ENCODE measurements at regions not wholly inside any gene's neighbourhood (a gene's known extent, or its start where the extent isn't known, plus 50 kb on each side); places are given as distances from the start of the nearest gene placed in this dataset.

DNA sequence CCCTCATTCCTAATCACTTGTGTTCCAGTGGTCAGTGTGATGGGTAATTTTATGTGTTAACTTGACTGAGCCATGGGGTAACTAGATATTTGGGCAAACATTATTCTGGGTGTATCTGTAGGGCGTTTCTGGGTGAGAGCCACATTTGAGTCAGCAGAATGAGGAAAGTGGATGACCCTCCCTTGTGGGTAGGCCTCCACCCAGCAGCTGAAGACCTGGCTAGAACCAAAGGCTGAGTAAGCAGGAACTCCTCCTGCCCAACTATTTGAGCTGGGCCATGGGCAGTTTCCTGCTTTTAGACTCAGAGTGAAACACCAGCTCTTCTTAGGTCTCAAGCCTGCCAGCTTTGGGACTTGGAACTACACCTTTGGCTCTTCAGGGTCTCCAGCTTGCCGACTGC is 141.8 kb downstream of the ACKR3 start:
- TF ChIP-seq, protein P1, sequence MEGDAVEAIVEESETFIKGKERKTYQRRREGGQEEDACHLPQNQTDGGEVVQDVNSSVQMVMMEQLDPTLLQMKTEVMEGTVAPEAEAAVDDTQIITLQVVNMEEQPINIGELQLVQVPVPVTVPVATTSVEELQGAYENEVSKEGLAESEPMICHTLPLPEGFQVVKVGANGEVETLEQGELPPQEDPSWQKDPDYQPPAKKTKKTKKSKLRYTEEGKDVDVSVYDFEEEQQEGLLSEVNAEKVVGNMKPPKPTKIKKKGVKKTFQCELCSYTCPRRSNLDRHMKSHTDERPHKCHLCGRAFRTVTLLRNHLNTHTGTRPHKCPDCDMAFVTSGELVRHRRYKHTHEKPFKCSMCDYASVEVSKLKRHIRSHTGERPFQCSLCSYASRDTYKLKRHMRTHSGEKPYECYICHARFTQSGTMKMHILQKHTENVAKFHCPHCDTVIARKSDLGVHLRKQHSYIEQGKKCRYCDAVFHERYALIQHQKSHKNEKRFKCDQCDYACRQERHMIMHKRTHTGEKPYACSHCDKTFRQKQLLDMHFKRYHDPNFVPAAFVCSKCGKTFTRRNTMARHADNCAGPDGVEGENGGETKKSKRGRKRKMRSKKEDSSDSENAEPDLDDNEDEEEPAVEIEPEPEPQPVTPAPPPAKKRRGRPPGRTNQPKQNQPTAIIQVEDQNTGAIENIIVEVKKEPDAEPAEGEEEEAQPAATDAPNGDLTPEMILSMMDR (conservative IDR thresholded peaks at IDR 0.05): no peak
- no peak for TF ChIP-seq EZH2 (IDR thresholded peaks at IDR 0.05; ENCODE audit: low read depth)
- Histone ChIP-seq H3K36me3 (ENCODE audit: low read depth) (no peaks in the 10 kb centered on the region), H3K27ac (peak overlapping the region; percentile 59), H3K4me2 (peak overlapping the region; percentile 29; the same call in 1 of the 2 replicates), H3K79me2 (ENCODE audit: low read depth) (no peaks in the 10 kb centered on the region), H3F3A (ENCODE audit: insufficient read depth, low read depth) (peaks cover 12% of the 10 kb centered on the region; the same call in 1 of the 2 replicates), H4K20me1 (ENCODE audit: insufficient read depth) (no peaks in the 10 kb centered on the region), H3K27me3 (ENCODE audit: insufficient read depth, low read depth) (peaks cover 8% of the 10 kb centered on the region; the same call in 1 of the 2 replicates), H3K4me1 (replicated peaks; ENCODE audit: insufficient read depth) (peaks cover 37% of the 10 kb centered on the region), H3K9me3 (ENCODE audit: insufficient read depth, low read depth) (no peaks in the 10 kb centered on the region), H2AFZ (no peak overlapping the region), H3K4me3 (no peak overlapping the region), H3K9me2 (ENCODE audit: insufficient read depth) (no peaks in the 10 kb centered on the region)
- peak; percentile 57 to 83 for DNase-seq
- no TSS peak for BruUV-seq (replicated peaks)
- POLR2A ChIA-PET (ENCODE audit: unreplicated experiment): interaction anchor here (0.7 kb wide), 3 partner anchors 19 to 471 kb away, joined by 4 read pairs; no protein-coding TSS in a partner anchor
- intact Hi-C loops (cut with micrococcal nuclease; ENCODE audit: unreplicated experiment): no loop called here
- CTCF ChIA-PET: no interaction called here

DNA sequence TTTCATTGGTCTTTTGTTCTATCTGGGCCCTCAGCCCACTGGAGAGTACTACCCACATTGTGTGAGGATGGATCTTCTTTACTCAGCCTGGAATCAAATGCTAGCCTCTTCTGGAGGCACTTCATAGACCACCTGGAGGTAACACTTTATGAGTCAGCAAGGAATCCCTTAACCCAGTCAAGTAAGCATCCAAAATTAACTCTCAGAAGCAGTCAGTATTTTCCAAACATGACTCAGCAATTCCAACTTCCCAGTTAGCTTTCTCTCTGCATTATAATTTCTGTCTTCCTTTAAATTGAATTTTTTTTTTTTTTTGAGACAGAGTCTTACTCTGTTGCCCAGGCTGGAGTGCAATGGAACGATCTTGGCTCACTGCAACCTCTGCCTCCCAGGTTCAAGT is 142.7 kb downstream of the ACKR3 start:
- POLR2A ChIA-PET (ENCODE audit: unreplicated experiment): no interaction called here
- intact Hi-C loops (cut with micrococcal nuclease; ENCODE audit: unreplicated experiment): no loop called here
- Histone ChIP-seq H4K20me1 (ENCODE audit: insufficient read depth) (no peaks in the 10 kb centered on the region), H3K27ac (peak overlapping the region; percentile 59), H3K4me1 (replicated peaks; ENCODE audit: insufficient read depth) (peaks cover 40% of the 10 kb centered on the region), H3F3A (ENCODE audit: insufficient read depth, low read depth) (peaks cover 6% of the 10 kb centered on the region; the same call in 1 of the 2 replicates), H3K27me3 (ENCODE audit: insufficient read depth, low read depth) (peaks cover 8% of the 10 kb centered on the region; the same call in 1 of the 2 replicates), H3K4me3 (no peak overlapping the region), H3K79me2 (ENCODE audit: low read depth) (no peaks in the 10 kb centered on the region), H3K9me3 (ENCODE audit: insufficient read depth, low read depth) (no peaks in the 10 kb centered on the region), H2AFZ (no peak overlapping the region), H3K4me2 (peak overlapping the region; percentile 29; the same call in 1 of the 2 replicates), H3K36me3 (ENCODE audit: low read depth) (no peaks in the 10 kb centered on the region), H3K9me2 (ENCODE audit: insufficient read depth) (no peaks in the 10 kb centered on the region)
- TF ChIP-seq, protein P1 (conservative IDR thresholded peaks at IDR 0.05): no peak
- TF ChIP-seq EZH2 (IDR thresholded peaks at IDR 0.05; ENCODE audit: low read depth): no peak
- DNase-seq: no peak
- CTCF ChIA-PET: no interaction called here
- no TSS peak for BruUV-seq (replicated peaks)

DNA sequence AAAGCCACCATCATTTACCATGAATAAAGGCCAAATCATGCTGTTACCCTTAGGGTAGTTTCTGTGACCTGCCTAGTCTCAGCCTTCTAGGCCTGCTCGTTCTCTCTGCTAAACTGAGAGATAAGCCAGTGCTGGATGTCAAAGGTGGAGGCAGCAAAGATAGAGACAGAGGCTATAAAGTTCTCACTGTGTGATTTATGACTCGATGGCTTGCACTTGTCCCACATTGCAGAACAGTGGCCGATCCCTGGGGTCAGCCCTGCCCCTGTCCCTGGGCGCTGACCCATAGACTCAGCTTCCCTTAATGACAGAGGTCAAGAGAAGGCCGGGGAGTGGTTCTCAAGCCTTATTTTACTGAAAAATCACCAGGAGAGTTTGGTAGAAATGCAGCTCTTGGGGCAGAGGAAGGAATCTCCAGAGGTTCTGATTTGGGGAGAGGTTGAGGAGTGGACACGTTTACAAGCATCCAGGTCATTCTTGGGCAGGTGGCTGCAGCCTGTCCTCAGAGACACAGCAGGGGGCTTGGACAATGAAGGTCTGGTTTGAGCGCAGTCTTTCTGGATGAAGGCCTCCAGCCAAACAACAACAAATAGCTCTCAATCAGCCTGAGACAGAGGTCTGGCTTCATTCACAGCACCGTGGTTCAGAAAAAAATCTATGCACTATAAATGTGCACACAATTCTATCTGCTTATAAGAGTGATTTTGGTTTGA is 143.5 kb downstream of the ACKR3 start:
- H3K79me2 ChIP-seq (ENCODE audit: low read depth): no peaks in the 10 kb centered on the region
- no TSS peak for BruUV-seq (replicated peaks)
- intact Hi-C loops (cut with micrococcal nuclease; ENCODE audit: unreplicated experiment): no loop called here
- no peak for DNase-seq
- ChIA-PET CTCF (no interaction called here), POLR2A (ENCODE audit: unreplicated experiment) (no interaction called here)
- peaks cover 8% of the 10 kb centered on the region; the same call in 1 of the 2 replicates for H3K27me3 ChIP-seq (ENCODE audit: insufficient read depth, low read depth)
- H3K36me3 ChIP-seq (ENCODE audit: low read depth): no peaks in the 10 kb centered on the region
- H3K9me2 ChIP-seq (ENCODE audit: insufficient read depth): no peaks in the 10 kb centered on the region
- peaks cover 48% of the 10 kb centered on the region for H3K4me1 ChIP-seq (replicated peaks; ENCODE audit: insufficient read depth)
- no peaks in the 10 kb centered on the region for H4K20me1 ChIP-seq (ENCODE audit: insufficient read depth)
- H3F3A ChIP-seq (ENCODE audit: insufficient read depth, low read depth): peaks cover 6% of the 10 kb centered on the region; the same call in 1 of the 2 replicates
- no peaks in the 10 kb centered on the region for H3K9me3 ChIP-seq (ENCODE audit: insufficient read depth, low read depth)
- no peak overlapping the region for H2AFZ ChIP-seq
- TF ChIP-seq, protein P1 (conservative IDR thresholded peaks at IDR 0.05): no peak
- TF ChIP-seq EZH2 (IDR thresholded peaks at IDR 0.05; ENCODE audit: low read depth): no peak
- H3K4me3 ChIP-seq: no peak overlapping the region
- H3K27ac ChIP-seq: peak overlapping the region; percentile 59
- no peak overlapping the region for H3K4me2 ChIP-seq
